GM12878 (cell line): ENCODE measurements at regions not wholly inside any gene's neighbourhood (a gene's known extent, or its start where the extent isn't known, plus 50 kb on each side); places are given as distances from the start of the nearest gene placed in this dataset.

Experiments
- ATAC-seq: fragments of 200-7000 bp; cut with Tn5 transposase; 3 replicates; pipeline ENCODE4 v1.9.1; 2020; ENCODE audit warnings: mild to moderate bottlenecking, moderate library complexity
- BruUV-seq: library from RNA; stranded (reverse); fragments of 400-500 nt; replicated peaks from 2 replicates; lab custom pipeline; 2021; lab: Mats Ljungman, UMichigan
- CTCF ChIA-PET: fragments of 300-600 bp; sonication (Branson Sonifier 250); formaldehyde crosslinking; extraction: SDS; loops from one replicate; lab custom pipeline; 2021; ENCODE audit warnings: inconsistent platforms; lab: Yijun Ruan, JAX
- POLR2A ChIA-PET: fragments of 350-600 bp; formaldehyde crosslinking; extraction: SDS; loops from one replicate; lab custom pipeline; 2021; ENCODE audit warnings: inconsistent platforms; lab: Charles Lee
- RAD21 ChIA-PET: fragments of 300-600 bp; sonication (Branson Sonifier 250); formaldehyde crosslinking; loops from one replicate; lab custom pipeline; 2023; ENCODE audit warnings: antibody characterized with exemption; ENCODE audit not compliant: unreplicated experiment; lab: Charles Lee
- SMC1A ChIA-PET: fragments of 300-600 bp; sonication (Branson Sonifier 250); formaldehyde crosslinking; loops from one replicate; lab custom pipeline; 2023; ENCODE audit not compliant: unreplicated experiment, uncharacterized antibody; lab: Charles Lee
- DNase-seq: peaks from one replicate; pipeline ENCODE4 v3.0.0-alpha.2; 2011; ENCODE audit warnings: low read depth, low spot score
- FAIRE-seq: peaks from 3 replicates; lab custom pipeline; 2011; peaks lifted over from hg19 to GRCh38; lab: Jason Lieb, UNC
- H2AFZ ChIP-seq: 2 replicates; pipeline ENCODE4 v1.6.0; 2011; ENCODE audit warnings: low read depth, low read length, control low read depth; ENCODE audit not compliant: control insufficient read depth
- H3K27ac ChIP-seq: 2 replicates; pipeline ENCODE4 v1.5.1; 2011; ENCODE audit warnings: control low read depth; ENCODE audit not compliant: control insufficient read depth, insufficient read depth
- H3K27me3 ChIP-seq, 2 experiments: replicated peaks in 1 of 2; 2 replicates each; pipeline versions ENCODE4 v1.6.0 to v1.6.1; 2011; ENCODE audit warnings: low read length in 1 of 2; ENCODE audit not compliant: control insufficient read depth in 2 of 2, insufficient read depth in 2 of 2
- H3K36me3 ChIP-seq, 2 experiments: 2 replicates each; pipeline ENCODE4 v1.5.1; 2011; ENCODE audit warnings: low read length in 1 of 2; ENCODE audit not compliant: control insufficient read depth in 2 of 2, insufficient read depth in 2 of 2
- H3K4me1 ChIP-seq: 2 replicates; pipeline ENCODE4 v1.6.1; 2011; ENCODE audit warnings: mild to moderate bottlenecking, low read length, moderate library complexity, mixed read lengths; ENCODE audit not compliant: control insufficient read depth, insufficient read depth
- H3K4me2 ChIP-seq: 2 replicates; pipeline ENCODE4 v1.6.0; 2011; ENCODE audit warnings: control low read depth; ENCODE audit not compliant: control insufficient read depth, insufficient read depth
- H3K4me3 ChIP-seq: fragments of 200-600 bp; sonication (generic); 2 replicates; pipeline ENCODE4 v1.5.1; 2016
- H3K79me2 ChIP-seq: 2 replicates; pipeline ENCODE4 v1.6.0; 2011; ENCODE audit warnings: low read length; ENCODE audit not compliant: control insufficient read depth, insufficient read depth
- H3K9ac ChIP-seq: 2 replicates; pipeline ENCODE4 v1.8.0; 2011; ENCODE audit warnings: low read length, control low read depth, mixed read lengths; ENCODE audit not compliant: control insufficient read depth, insufficient read depth
- H3K9me3 ChIP-seq: replicated peaks from 3 replicates; pipeline ENCODE4 v1.5.1; 2011; ENCODE audit warnings: mild to moderate bottlenecking, low read length; ENCODE audit not compliant: control insufficient read depth, insufficient read depth
- H4K20me1 ChIP-seq: 2 replicates; pipeline ENCODE4 v1.6.0; 2011; ENCODE audit not compliant: control insufficient read depth, insufficient read depth
- ATF7 ChIP-seq: fragments of 450-650 bp; IDR thresholded peaks from 2 replicates; pipeline ENCODE4 v1.6.1; 2016; ENCODE audit warnings: low read depth, mild to moderate bottlenecking
- CREB1 ChIP-seq: IDR thresholded peaks from 2 replicates; pipeline ENCODE4 v1.6.1; 2012; ENCODE audit warnings: low read depth, mild to moderate bottlenecking, inconsistent platforms
- GABPA ChIP-seq: IDR thresholded peaks from 2 replicates; pipeline ENCODE4 v1.6.1; 2014; ENCODE audit warnings: antibody characterized with exemption, low read depth, mild to moderate bottlenecking, inconsistent platforms
- HCFC1 ChIP-seq: fragments of 150-350 bp; IDR thresholded peaks from 2 replicates; pipeline ENCODE4 v1.6.1; 2014; ENCODE audit warnings: low read length
- MYC ChIP-seq: IDR thresholded peaks from 2 replicates; pipeline ENCODE4 v1.6.1; 2011; ENCODE audit warnings: mild to moderate bottlenecking, low read length, moderate library complexity, inconsistent platforms; ENCODE audit not compliant: insufficient read depth, insufficient replicate concordance, insufficient read length, severe bottlenecking
- PBX3 ChIP-seq: IDR thresholded peaks from 2 replicates; pipeline ENCODE4 v1.6.1; 2011; ENCODE audit warnings: mild to moderate bottlenecking, low read depth, low read length, moderate library complexity; ENCODE audit not compliant: insufficient replicate concordance
- POLR2AphosphoS5 ChIP-seq: IDR thresholded peaks from 2 replicates; pipeline ENCODE4 v1.6.1; 2011; ENCODE audit warnings: mild to moderate bottlenecking, low read length, inconsistent platforms
- WGBS: methylation state at CpG from one replicate; pipeline ENCODE4 v1.1.6; 2016; ENCODE audit warnings: low lambda C conversion rate; ENCODE audit not compliant: insufficient replicate concordance, insufficient coverage; ENCODE audit errors: missing lambda C conversion rate; 5-methylcytosine and 5-hydroxymethylcytosine counted together
- in situ Hi-C: fragments of 300-500 bp; cut with MboI; formaldehyde crosslinking; loops from 9 replicates; pipeline ENCODE4 v1.14.3; 2018; ENCODE audit warnings: mixed read lengths
- intact Hi-C: fragments of 100-400 bp; cut with micrococcal nuclease; formaldehyde crosslinking; loops from one replicate; pipeline ENCODE4 v1.14.2; 2022; ENCODE audit not compliant: unreplicated experiment
- TF ChIP-seq, protein P1 (sequence below): fragments of 450-650 bp; IDR thresholded peaks from 2 replicates; pipeline ENCODE4 v1.6.1; 2017; ENCODE audit warnings: mild to moderate bottlenecking, moderate library complexity

GRCh38 chr5:88957013-88957412 is 74.0 kb upstream of the MEF2C start:
- in situ Hi-C loops: no loop called here
- RAD21 ChIA-PET: interaction anchor here (0.5 kb wide), 1 partner anchor 802 kb away, joined by 3 read pairs; no protein-coding TSS in a partner anchor

More at GRCh38 chr5:88957013-88957412, 74.0 kb upstream of the MEF2C start:
- H2AFZ ChIP-seq: no peak overlapping the region
- no peak for ATAC-seq
- ChIA-PET POLR2A (no interaction called here), SMC1A (interaction anchor here (1.0 to 1.6 kb wide), 3 partner anchors 9 to 774 kb away, joined by 3 to 8 read pairs (median 3); no protein-coding TSS in a partner anchor)
- WGBS: 70% methylated on average over 3 of the region's 3 CpGs
- no TSS peak for BruUV-seq
- TF ChIP-seq HCFC1: no peak
- no peak for TF ChIP-seq PBX3
- TF ChIP-seq, protein P1, sequence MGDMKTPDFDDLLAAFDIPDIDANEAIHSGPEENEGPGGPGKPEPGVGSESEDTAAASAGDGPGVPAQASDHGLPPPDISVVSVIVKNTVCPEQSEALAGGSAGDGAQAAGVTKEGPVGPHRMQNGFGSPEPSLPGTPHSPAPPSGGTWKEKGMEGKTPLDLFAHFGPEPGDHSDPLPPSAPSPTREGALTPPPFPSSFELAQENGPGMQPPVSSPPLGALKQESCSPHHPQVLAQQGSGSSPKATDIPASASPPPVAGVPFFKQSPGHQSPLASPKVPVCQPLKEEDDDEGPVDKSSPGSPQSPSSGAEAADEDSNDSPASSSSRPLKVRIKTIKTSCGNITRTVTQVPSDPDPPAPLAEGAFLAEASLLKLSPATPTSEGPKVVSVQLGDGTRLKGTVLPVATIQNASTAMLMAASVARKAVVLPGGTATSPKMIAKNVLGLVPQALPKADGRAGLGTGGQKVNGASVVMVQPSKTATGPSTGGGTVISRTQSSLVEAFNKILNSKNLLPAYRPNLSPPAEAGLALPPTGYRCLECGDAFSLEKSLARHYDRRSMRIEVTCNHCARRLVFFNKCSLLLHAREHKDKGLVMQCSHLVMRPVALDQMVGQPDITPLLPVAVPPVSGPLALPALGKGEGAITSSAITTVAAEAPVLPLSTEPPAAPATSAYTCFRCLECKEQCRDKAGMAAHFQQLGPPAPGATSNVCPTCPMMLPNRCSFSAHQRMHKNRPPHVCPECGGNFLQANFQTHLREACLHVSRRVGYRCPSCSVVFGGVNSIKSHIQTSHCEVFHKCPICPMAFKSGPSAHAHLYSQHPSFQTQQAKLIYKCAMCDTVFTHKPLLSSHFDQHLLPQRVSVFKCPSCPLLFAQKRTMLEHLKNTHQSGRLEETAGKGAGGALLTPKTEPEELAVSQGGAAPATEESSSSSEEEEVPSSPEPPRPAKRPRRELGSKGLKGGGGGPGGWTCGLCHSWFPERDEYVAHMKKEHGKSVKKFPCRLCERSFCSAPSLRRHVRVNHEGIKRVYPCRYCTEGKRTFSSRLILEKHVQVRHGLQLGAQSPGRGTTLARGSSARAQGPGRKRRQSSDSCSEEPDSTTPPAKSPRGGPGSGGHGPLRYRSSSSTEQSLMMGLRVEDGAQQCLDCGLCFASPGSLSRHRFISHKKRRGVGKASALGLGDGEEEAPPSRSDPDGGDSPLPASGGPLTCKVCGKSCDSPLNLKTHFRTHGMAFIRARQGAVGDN: no peak
- TF ChIP-seq MYC: no peak
- TF ChIP-seq CREB1: no peak
- no peak for TF ChIP-seq GABPA
- no peak for TF ChIP-seq POLR2AphosphoS5
- no peak for TF ChIP-seq ATF7
- TF ChIP-seq, all 136 proteins: peak for 0
- no peak overlapping the region for H3K9ac ChIP-seq
- no peak overlapping the region for H3K4me3 ChIP-seq
- no peaks in the 10 kb centered on the region for H3K27me3 ChIP-seq
- CTCF ChIA-PET: no interaction called here
- no peaks in the 10 kb centered on the region for H4K20me1 ChIP-seq
- no peak overlapping the region for H3K27ac ChIP-seq
- H3K9me3 ChIP-seq: no peaks in the 10 kb centered on the region
- FAIRE-seq (no peak), DNase-seq (no peak)
- intact Hi-C loops: no loop called here
- H3K4me2 ChIP-seq: no peak overlapping the region
- no peaks in the 10 kb centered on the region for H3K79me2 ChIP-seq
- peaks cover 14% of the 10 kb centered on the region for H3K4me1 ChIP-seq
- no peaks in the 10 kb centered on the region for H3K36me3 ChIP-seq
